OCI-LY7 (cell line): ENCODE measurements at regions not wholly inside any gene's neighbourhood (a gene's known extent, or its start where the extent isn't known, plus 50 kb on each side); places are given as distances from the start of the nearest gene placed in this dataset.

Experiments used
- BruUV-seq: library from RNA; stranded (reverse); fragments of 400-500 nt; replicated peaks from 2 replicates; lab custom pipeline; 2021; lab: Mats Ljungman, UMichigan
- CTCF ChIA-PET: fragments of 300-600 bp; sonication (Branson Sonifier 250); formaldehyde crosslinking; loops from one replicate; lab custom pipeline; 2022; ENCODE audit warnings: antibody characterized with exemption; ENCODE audit not compliant: unreplicated experiment; lab: Charles Lee
- POLR2A ChIA-PET: fragments of 300-600 bp; sonication (Branson Sonifier 250); formaldehyde crosslinking; loops from one replicate; lab custom pipeline; 2022; ENCODE audit warnings: antibody characterized with exemption; lab: Charles Lee
- DNase-seq: peaks from one replicate; pipeline ENCODE4 v3.0.0-alpha.2; 2015; ENCODE audit warnings: low spot score
- H2AFZ ChIP-seq: fragments of 200-600 bp; sonication (generic), shearing (Covaris generic); 2 replicates; pipeline ENCODE4 v1.6.1; 2014; ENCODE audit warnings: mild to moderate bottlenecking, antibody characterized with exemption, low read length, moderate library complexity
- H3K27ac ChIP-seq: fragments of 200-600 bp; sonication (generic); 2 replicates; pipeline ENCODE4 v1.5.1; 2014; ENCODE audit warnings: mixed run types, low read depth, mild to moderate bottlenecking, moderate library complexity, low read length, inconsistent platforms; ENCODE audit not compliant: poor library complexity, severe bottlenecking
- H3K36me3 ChIP-seq: fragments of 200-600 bp; sonication (generic); 2 replicates; pipeline ENCODE4 v1.6.1; 2014; ENCODE audit warnings: mild to moderate bottlenecking, antibody characterized with exemption, low read length, moderate library complexity, mixed read lengths; ENCODE audit not compliant: insufficient read depth
- H3K4me1 ChIP-seq: fragments of 200-600 bp; sonication (generic); 2 replicates; pipeline ENCODE4 v1.5.1; 2014; ENCODE audit warnings: mild to moderate bottlenecking, low read length; ENCODE audit not compliant: insufficient read depth, poor library complexity, severe bottlenecking
- H3K4me2 ChIP-seq: fragments of 200-600 bp; sonication (generic); 2 replicates; pipeline ENCODE4 v1.6.1; 2014; ENCODE audit warnings: mild to moderate bottlenecking, low read length
- H3K4me3 ChIP-seq: fragments of 200-600 bp; sonication (generic); 2 replicates; pipeline ENCODE4 v1.5.1; 2014; ENCODE audit warnings: mild to moderate bottlenecking, low read depth, low read length; ENCODE audit not compliant: poor library complexity, severe bottlenecking
- H3K79me2 ChIP-seq: fragments of 200-600 bp; sonication (generic); 2 replicates; pipeline ENCODE4 v1.6.1; 2016; ENCODE audit warnings: low read depth, mild to moderate bottlenecking, low read length, moderate library complexity, mixed read lengths; ENCODE audit not compliant: insufficient read depth
- H3K9me2 ChIP-seq: fragments of 200-600 bp; sonication (generic); 2 replicates; pipeline ENCODE4 v1.6.1; 2016; ENCODE audit warnings: mild to moderate bottlenecking, low read length, mixed read lengths; ENCODE audit not compliant: insufficient read depth
- H3K9me3 ChIP-seq: fragments of 200-600 bp; sonication (generic); 2 replicates; pipeline ENCODE4 v1.6.1; 2014; ENCODE audit warnings: mild to moderate bottlenecking, mixed run types, low read length, mixed read lengths
- H4K20me1 ChIP-seq: fragments of 200-600 bp; sonication (generic); 2 replicates; pipeline ENCODE4 v1.6.1; 2014; ENCODE audit warnings: mild to moderate bottlenecking, antibody characterized with exemption, low read length, moderate library complexity, mixed read lengths; ENCODE audit not compliant: insufficient read depth
- CTCF ChIP-seq: fragments of 200-600 bp; sonication (generic); conservative IDR thresholded peaks from 2 replicates; pipeline ENCODE4 v1.5.1; 2014; ENCODE audit warnings: mild to moderate bottlenecking, antibody characterized with exemption, low read length, moderate library complexity, mixed read lengths
- EZH2phosphoT487 ChIP-seq: fragments of 200-600 bp; sonication (generic); IDR thresholded peaks from 2 replicates; pipeline ENCODE4 v1.6.1; 2018; ENCODE audit warnings: low read depth, borderline replicate concordance, mild to moderate bottlenecking, mixed run types, antibody characterized with exemption, low read length, moderate library complexity, mixed read lengths
- intact Hi-C: fragments of 100-400 bp; cut with micrococcal nuclease; formaldehyde crosslinking; loops from one replicate; pipeline ENCODE4 v1.10.0; 2022; ENCODE audit not compliant: unreplicated experiment

DNA sequence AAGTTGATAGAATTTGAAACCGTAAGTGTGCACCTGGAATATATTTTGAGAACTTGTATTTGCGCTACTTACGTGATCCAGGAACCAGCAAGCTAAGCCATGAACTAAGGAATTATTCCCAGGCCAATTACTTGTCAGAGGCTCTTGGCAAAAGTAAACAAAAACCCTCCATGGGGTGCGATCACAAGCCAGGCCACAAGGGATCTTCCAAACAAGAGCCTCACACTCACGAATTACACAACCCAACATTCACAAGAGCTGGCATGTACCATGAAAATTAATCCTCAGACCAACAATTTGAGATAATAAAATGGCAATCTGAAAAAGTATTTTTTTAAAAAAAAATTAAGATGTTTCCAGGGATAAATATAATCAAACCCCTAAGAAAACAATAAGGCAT, 467.0 kb upstream of the AKR1E2 start:
- Histone ChIP-seq H3K9me2 (no peaks in the 10 kb centered on the region), H3K27ac (no peak overlapping the region), H3K9me3 (no peaks in the 10 kb centered on the region), H3K4me3 (no peak overlapping the region), H3K4me1 (no peaks in the 10 kb centered on the region), H4K20me1 (no peaks in the 10 kb centered on the region), H2AFZ (no peak overlapping the region), H3K36me3 (no peaks in the 10 kb centered on the region), H3K79me2 (no peaks in the 10 kb centered on the region), H3K4me2 (no peak overlapping the region)
- intact Hi-C loops, result no loop called here
- ChIA-PET POLR2A (no interaction called here), CTCF (no interaction called here)
- BruUV-seq, result no TSS peak
- no peak for DNase-seq
- no peak for TF ChIP-seq EZH2phosphoT487
- TF ChIP-seq CTCF, result no peak

- H3K36me3 ChIP-seq, result no peaks in the 10 kb centered on the region
- no peaks in the 10 kb centered on the region for H3K9me2 ChIP-seq
- ChIA-PET POLR2A (interaction anchor here (0.6 to 0.7 kb wide), 4 partner anchors 11 to 1020 kb away, joined by 3 to 6 read pairs (median 4); no protein-coding TSS in a partner anchor), CTCF (no interaction called here)
- H3K79me2 ChIP-seq, result no peaks in the 10 kb centered on the region
- H3K27ac ChIP-seq, result no peak overlapping the region
- BruUV-seq, result no TSS peak
- no peaks in the 10 kb centered on the region for H3K4me1 ChIP-seq
- H4K20me1 ChIP-seq, result no peaks in the 10 kb centered on the region
- H2AFZ ChIP-seq, result no peak overlapping the region
- no peak for DNase-seq
- no peak for TF ChIP-seq EZH2phosphoT487
- no peak overlapping the region for H3K4me3 ChIP-seq
- intact Hi-C loops, result no loop called here
- no peaks in the 10 kb centered on the region for H3K9me3 ChIP-seq
- H3K4me2 ChIP-seq, result no peak overlapping the region
Measured at GRCh38 chr10:4357911-4358310, 468.1 kb upstream of the AKR1E2 start.

GRCh38 chr10:4355350-4355749, 470.7 kb upstream of the AKR1E2 start:
- Histone ChIP-seq H4K20me1 (no peaks in the 10 kb centered on the region), H3K4me1 (no peaks in the 10 kb centered on the region), H3K4me2 (no peak overlapping the region), H3K27ac (no peak overlapping the region), H3K9me3 (no peaks in the 10 kb centered on the region), H3K79me2 (no peaks in the 10 kb centered on the region), H3K4me3 (no peak overlapping the region), H3K9me2 (no peaks in the 10 kb centered on the region), H3K36me3 (no peaks in the 10 kb centered on the region), H2AFZ (no peak overlapping the region)
- ChIA-PET CTCF (no interaction called here), POLR2A (interaction anchor here (0.6 kb wide), 1 partner anchor 125 kb away, joined by 3 read pairs; no protein-coding TSS in a partner anchor)
- TF ChIP-seq CTCF (no peak), EZH2phosphoT487 (no peak)
- no TSS peak for BruUV-seq
- DNase-seq, result no peak
- intact Hi-C loops, result no loop called here
